K562 (cell line): ENCODE measurements at regions not wholly inside any gene's neighbourhood (a gene's known extent, or its start where the extent isn't known, plus 50 kb on each side); places are given as distances from the start of the nearest gene placed in this dataset.

Source experiments
- CREM ChIP-seq: IDR thresholded peaks from 2 replicates; pipeline ENCODE4 v1.6.1; 2014; ENCODE audit warnings: antibody characterized with exemption, low read depth
- ZBTB40 ChIP-seq, 2 experiments: fragments of 450-650 bp in 1 of 2; sonication (generic) in 1 of 2; formaldehyde crosslinking in 1 of 2; IDR thresholded peaks; 2 replicates each; pipeline versions ENCODE4 v1.7.1 to v1.9.0; 2016 to 2022; ENCODE audit warnings: inconsistent platforms in 1 of 2, mild to moderate bottlenecking in 1 of 2, missing genetic modification reagents in 1 of 2
- ZNF408 ChIP-seq: fragments of 250-450 bp; sonication (Bioruptor Pico); IDR thresholded peaks from 2 replicates; pipeline ENCODE4 v1.4.0; 2020; ENCODE audit warnings: low read depth, mild to moderate bottlenecking, moderate library complexity
- ZNF644 ChIP-seq: fragments of 200-800 bp; sonication (Bioruptor generic); IDR thresholded peaks from 2 replicates; pipeline ENCODE4 v1.6.1; 2016; ENCODE audit warnings: low read depth, missing genetic modification characterization, missing compliant biosample characterization
- TF ChIP-seq, protein P1 (sequence below), 2 experiments: fragments of 200-800 bp in 1 of 2; sonication (Bioruptor generic) in 1 of 2; sonication (generic) in 1 of 2; formaldehyde crosslinking in 1 of 2; IDR thresholded peaks in 1 of 2; conservative IDR thresholded peaks in 1 of 2; 2 replicates each; pipeline versions ENCODE4 v1.5.0 to v1.6.1; 2016 to 2020; ENCODE audit warnings: missing compliant biosample characterization in 1 of 2, missing genetic modification characterization in 1 of 2, missing genetic modification reagents in 1 of 2

- no peak for TF ChIP-seq ZBTB40 (IDR thresholded peaks at IDR 0.05)
- TF ChIP-seq ZBTB40 (CRISPR knock-in tag; IDR thresholded peaks at IDR 0.05) = no peak
- peak; percentile 60; the same call in 1 of the 2 replicates for TF ChIP-seq ZNF644 (tag)
- TF ChIP-seq, protein P1, sequence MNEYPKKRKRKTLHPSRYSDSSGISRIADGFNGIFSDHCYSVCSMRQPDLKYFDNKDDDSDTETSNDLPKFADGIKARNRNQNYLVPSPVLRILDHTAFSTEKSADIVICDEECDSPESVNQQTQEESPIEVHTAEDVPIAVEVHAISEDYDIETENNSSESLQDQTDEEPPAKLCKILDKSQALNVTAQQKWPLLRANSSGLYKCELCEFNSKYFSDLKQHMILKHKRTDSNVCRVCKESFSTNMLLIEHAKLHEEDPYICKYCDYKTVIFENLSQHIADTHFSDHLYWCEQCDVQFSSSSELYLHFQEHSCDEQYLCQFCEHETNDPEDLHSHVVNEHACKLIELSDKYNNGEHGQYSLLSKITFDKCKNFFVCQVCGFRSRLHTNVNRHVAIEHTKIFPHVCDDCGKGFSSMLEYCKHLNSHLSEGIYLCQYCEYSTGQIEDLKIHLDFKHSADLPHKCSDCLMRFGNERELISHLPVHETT (CRISPR knock-in tag; conservative IDR thresholded peaks at IDR 0.05 in 1 of 2, IDR thresholded peaks at IDR 0.05 in 1 of 2) = peak in 1 of 2 experiments; percentile 86; a peak in 2 of 4 replicates
- TF ChIP-seq ZNF408 (CRISPR knock-in tag) = no peak
- peak; percentile 28; the same call in 1 of the 2 replicates for TF ChIP-seq CREM
Observed at GRCh38 chr11:91823252-91823830, 401.3 kb upstream of the FAT3 start (continued).
